ENCODE measurements at regions not wholly inside any gene's neighbourhood (a gene's known extent, or its start where the extent isn't known, plus 50 kb on each side); places are given as distances from the start of the nearest gene placed in this dataset.

DNA sequence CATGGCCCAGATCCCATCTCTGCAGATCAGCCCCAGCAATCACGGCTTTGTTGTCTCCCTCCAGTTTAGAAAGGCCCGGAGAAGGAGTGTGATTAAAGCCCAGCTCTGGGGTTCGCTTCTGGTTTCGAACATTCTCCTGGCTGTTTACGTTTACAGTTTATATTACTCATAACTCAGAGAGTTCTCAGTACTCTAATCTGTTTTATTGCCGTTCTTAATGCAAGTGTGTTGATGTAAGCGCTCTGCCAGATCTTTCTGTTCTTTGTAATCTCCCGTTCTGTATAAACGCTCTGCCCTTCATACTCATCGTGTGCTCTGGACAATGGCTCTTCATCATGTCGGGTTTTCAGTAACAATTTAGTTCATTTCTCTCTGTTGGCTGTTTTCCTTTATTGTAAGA lies 82.5 kb upstream of the PRNP start:
- TF ChIP-seq ARNT (IDR thresholded peaks at IDR 0.05) = no peak
- TF ChIP-seq FOXA1 (IDR thresholded peaks at IDR 0.05) = no peak
- TF ChIP-seq FOXK2 (IDR thresholded peaks at IDR 0.05) = no peak
- no peak for TF ChIP-seq ZNF384 (IDR thresholded peaks at IDR 0.05)
- no peak for TF ChIP-seq CTBP1 (IDR thresholded peaks at IDR 0.05; ENCODE audit: borderline replicate concordance)
- TF ChIP-seq NFRKB (IDR thresholded peaks at IDR 0.05) = no peak
- no peak for TF ChIP-seq FOXM1 (IDR thresholded peaks at IDR 0.05; ENCODE audit: borderline replicate concordance)
